Vagina (tissue), 2 donors: ENCODE measurements at regions not wholly inside any gene's neighbourhood (a gene's known extent, or its start where the extent isn't known, plus 50 kb on each side); places are given as distances from the start of the nearest gene placed in this dataset.
"Not testable (repeated sequence)": the region's sequence is repeated elsewhere in the genome, so short reads cannot be mapped to it uniquely, and the experiment has no call there.

Experiments
- DNase-seq, 2 donors: peaks; one replicate each; pipeline ENCODE4 v3.0.0-alpha.2; 2017; ENCODE audit errors: extremely low spot score in 2 of 2
- H3K27ac ChIP-seq: fragments of 200-600 bp; sonication (generic); one replicate; pipeline ENCODE4 v1.5.1; 2019
- H3K27me3 ChIP-seq: fragments of 200-600 bp; sonication (generic); one replicate; pipeline ENCODE4 v1.5.1; 2019
- H3K36me3 ChIP-seq, 2 donors: fragments of 200-600 bp; sonication (generic); one replicate each; pipeline ENCODE4 v1.5.1; 2017 to 2019
- H3K4me1 ChIP-seq: fragments of 200-600 bp; sonication (generic); one replicate; pipeline ENCODE4 v1.5.1; 2019
- H3K4me3 ChIP-seq, 2 donors: fragments of 200-600 bp; sonication (generic); 1 replicate in 1 of 2; 2 replicates in 1 of 2; pipeline ENCODE4 v1.5.1; 2016 to 2019
- H3K9me3 ChIP-seq: fragments of 200-600 bp; sonication (generic); one replicate; pipeline ENCODE4 v1.5.1; 2019
- CTCF ChIP-seq, 3 experiments: fragments of 450-650 bp in 2 of 3; fragments of 200-600 bp in 1 of 3; sonication (generic) in 1 of 3; IDR thresholded peaks; one replicate each; pipeline ENCODE4 v1.5.1; 2017 to 2019; ENCODE audit warnings: antibody characterized with exemption in 3 of 3, mild to moderate bottlenecking in 2 of 3, moderate library complexity in 2 of 3
- POLR2A ChIP-seq, 2 donors: fragments of 450-650 bp; IDR thresholded peaks; one replicate each; pipeline ENCODE4 v1.6.1; 2017; ENCODE audit warnings: antibody characterized with exemption in 2 of 2, mild to moderate bottlenecking in 2 of 2, moderate library complexity in 2 of 2
- POLR2AphosphoS5 ChIP-seq, 2 donors: sonication (generic); formaldehyde crosslinking; IDR thresholded peaks; one replicate each; pipeline ENCODE4 v1.9.0; 2017; ENCODE audit warnings: antibody characterized with exemption in 2 of 2, mild to moderate bottlenecking in 2 of 2, low read depth in 1 of 2; ENCODE audit not compliant: insufficient read depth in 1 of 2
- intact Hi-C: fragments of 100-400 bp; cut with DNase I; formaldehyde crosslinking; loops from one replicate; pipeline ENCODE4 v1.15.1; 2023

- intact Hi-C loops: no loop called here
- no peak overlapping the region for H3K4me3 ChIP-seq
- H3K27me3 ChIP-seq: no peaks in the 10 kb centered on the region
- peak overlapping the region; percentile 76 for H3K27ac ChIP-seq
- H3K4me1 ChIP-seq: peaks cover 64% of the 10 kb centered on the region
- no peak for TF ChIP-seq POLR2AphosphoS5 (IDR thresholded peaks at IDR 0.05; ENCODE audit: insufficient read depth in 1 of 2, low read depth in 1 of 2)
- no peak for TF ChIP-seq CTCF (IDR thresholded peaks at IDR 0.05)
- no peak for TF ChIP-seq POLR2A (IDR thresholded peaks at IDR 0.05)
- H3K36me3 ChIP-seq: no peaks in the 10 kb centered on the region
- DNase-seq: no peak
- no peaks in the 10 kb centered on the region for H3K9me3 ChIP-seq
These were observed 184.9 kb downstream of the FAM43A start for GRCh38 chr3:194870394-194871110.

- intact Hi-C loops: no loop called here
- Histone ChIP-seq H3K4me3 (no peak overlapping the region), H3K27ac (peak overlapping the region; percentile 76), H3K4me1 (peaks cover 72% of the 10 kb centered on the region), H3K27me3 (no peaks in the 10 kb centered on the region), H3K36me3 (no peaks in the 10 kb centered on the region), H3K9me3 (no peaks in the 10 kb centered on the region)
- no peak for DNase-seq
- TF ChIP-seq POLR2AphosphoS5 (IDR thresholded peaks at IDR 0.05; ENCODE audit: insufficient read depth in 1 of 2, low read depth in 1 of 2) (peak; percentile 38 to 76), CTCF (IDR thresholded peaks at IDR 0.05) (no peak)
These were observed 185.6 kb downstream of the FAM43A start for GRCh38 chr3:194871143-194871863.

GRCh38 chr3:194871864-194872668 is 186.4 kb downstream of the FAM43A start:
- H3K27ac ChIP-seq: peak overlapping the region; percentile 76
- TF ChIP-seq POLR2AphosphoS5 (IDR thresholded peaks at IDR 0.05; ENCODE audit: insufficient read depth in 1 of 2, low read depth in 1 of 2): peak in 1 of 2 donors; percentile 39
- no peak for TF ChIP-seq POLR2A (IDR thresholded peaks at IDR 0.05)
- TF ChIP-seq CTCF (IDR thresholded peaks at IDR 0.05): no peak
- H3K9me3 ChIP-seq: no peaks in the 10 kb centered on the region
- H3K4me1 ChIP-seq: peaks cover 76% of the 10 kb centered on the region
- intact Hi-C loops: no loop called here
- peak in 1 of 2 donors; percentile 81 for DNase-seq
- H3K36me3 ChIP-seq: no peaks in the 10 kb centered on the region
- no peak overlapping the region for H3K4me3 ChIP-seq
- no peaks in the 10 kb centered on the region for H3K27me3 ChIP-seq

GRCh38 chr3:194872669-194872977 is 186.9 kb downstream of the FAM43A start:
- Histone ChIP-seq H3K4me3 (no peak overlapping the region), H3K36me3 (no peaks in the 10 kb centered on the region), H3K27me3 (no peaks in the 10 kb centered on the region), H3K27ac (peak overlapping the region; percentile 76), H3K9me3 (no peaks in the 10 kb centered on the region), H3K4me1 (peaks cover 73% of the 10 kb centered on the region)
- intact Hi-C loops: no loop called here
- TF ChIP-seq CTCF (IDR thresholded peaks at IDR 0.05): no peak
- no peak for TF ChIP-seq POLR2A (IDR thresholded peaks at IDR 0.05)
- no peak for TF ChIP-seq POLR2AphosphoS5 (IDR thresholded peaks at IDR 0.05; ENCODE audit: insufficient read depth in 1 of 2, low read depth in 1 of 2)
- no peak for DNase-seq

- H3K27me3 ChIP-seq, intact Hi-C loops, H3K9me3 ChIP-seq, H3K27ac ChIP-seq, H3K36me3 ChIP-seq, H3K4me3 ChIP-seq: not testable (repeated sequence)
- H3K4me1 ChIP-seq: peaks cover 68% of the 10 kb centered on the region
- peak; percentile 34 to 43 for DNase-seq
These were observed 187.8 kb downstream of the FAM43A start for GRCh38 chr3:194873474-194873873.
